ENCODE measurements at regions not wholly inside any gene's neighbourhood (a gene's known extent, or its start where the extent isn't known, plus 50 kb on each side); places are given as distances from the start of the nearest gene placed in this dataset.

GRCh38 chr10:45111509-45111908 is 110.8 kb downstream of the ZNF22 start:
- no peak for TF ChIP-seq CTCF (IDR thresholded peaks at IDR 0.05; ENCODE audit: extremely low read depth in 1 of 2, insufficient read depth in 1 of 2, low read depth in 1 of 2, low read length in 2 of 2)
- TF ChIP-seq POLR2A (IDR thresholded peaks at IDR 0.05; ENCODE audit: low read depth, low read length): no peak
- no peak for TF ChIP-seq EZH2 (IDR thresholded peaks at IDR 0.05; ENCODE audit: borderline replicate concordance, low read depth, low read length, severe bottlenecking)
- no peak for TF ChIP-seq MAX (IDR thresholded peaks at IDR 0.05; ENCODE audit: insufficient read depth, insufficient read length)
- no peak for TF ChIP-seq MYC (IDR thresholded peaks at IDR 0.05; ENCODE audit: low read depth, low read length)
- no peak for TF ChIP-seq JUN (IDR thresholded peaks at IDR 0.05; ENCODE audit: borderline replicate concordance, insufficient read depth, insufficient read length, low read depth)
- TF ChIP-seq POLR2AphosphoS5 (IDR thresholded peaks at IDR 0.05; ENCODE audit: insufficient read depth, low read depth, low read length): no peak
- TF ChIP-seq GATA2 (IDR thresholded peaks at IDR 0.05; ENCODE audit: insufficient read depth, insufficient read length, low read depth, low read length): no peak
- no peak for TF ChIP-seq FOS (IDR thresholded peaks at IDR 0.05; ENCODE audit: borderline replicate concordance, insufficient read depth, low read length)
